ENCODE measurements at regions not wholly inside any gene's neighbourhood (a gene's known extent, or its start where the extent isn't known, plus 50 kb on each side); places are given as distances from the start of the nearest gene placed in this dataset.
A peak's percentile ranks its signal among the peaks of the same experiment; 100 is the strongest.

- DNase-seq (ENCODE audit: low read depth): peak; percentile 72
Observed at GRCh38 chr18:75607701-75608100, 180.2 kb upstream of the SMIM21 start.

DNA sequence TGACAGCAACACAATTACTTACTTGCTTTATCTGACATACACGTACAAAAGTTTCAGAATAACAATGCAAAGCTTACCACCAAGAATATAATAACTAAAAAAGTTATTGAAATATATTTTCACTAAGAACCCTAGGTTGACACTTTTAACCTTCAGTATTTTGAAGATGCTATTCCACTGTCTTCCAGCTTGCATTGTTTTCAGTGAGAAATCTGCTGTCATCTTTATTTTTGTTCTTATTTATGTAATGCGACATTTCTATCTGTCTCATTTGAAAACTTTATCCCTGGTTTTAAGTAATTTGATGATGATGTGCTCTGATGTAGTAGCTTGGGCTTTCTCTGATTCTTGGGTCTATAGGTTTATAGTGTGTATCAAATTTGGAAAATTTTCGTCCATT, 165.0 kb upstream of the SMIM21 start:
- peak; percentile 7 for DNase-seq (ENCODE audit: low read depth)

DNA sequence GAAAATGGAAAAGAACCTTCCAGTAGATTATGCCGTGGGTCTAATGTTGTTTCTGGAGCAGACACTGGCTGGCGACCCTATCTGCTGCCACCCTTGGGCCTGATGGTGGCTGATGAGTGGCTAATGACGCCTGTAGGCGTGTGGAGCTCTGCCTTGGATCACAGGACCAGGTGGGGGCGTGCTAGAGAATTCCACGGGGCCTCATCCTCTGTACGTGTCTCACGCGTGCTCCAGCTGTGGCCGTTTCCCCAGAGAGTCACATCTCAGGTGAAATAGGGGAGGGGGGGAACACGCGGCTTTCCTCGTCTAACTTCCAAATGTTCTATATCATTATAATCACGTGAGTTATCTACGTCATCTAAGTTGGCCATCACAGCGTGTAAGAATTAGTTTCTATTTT, 160.9 kb upstream of the SMIM21 start:
- no peak for DNase-seq (ENCODE audit: low read depth)

- no peak for DNase-seq (ENCODE audit: low read depth)
Observed at GRCh38 chr18:75587131-75587530, 159.6 kb upstream of the SMIM21 start.

DNA sequence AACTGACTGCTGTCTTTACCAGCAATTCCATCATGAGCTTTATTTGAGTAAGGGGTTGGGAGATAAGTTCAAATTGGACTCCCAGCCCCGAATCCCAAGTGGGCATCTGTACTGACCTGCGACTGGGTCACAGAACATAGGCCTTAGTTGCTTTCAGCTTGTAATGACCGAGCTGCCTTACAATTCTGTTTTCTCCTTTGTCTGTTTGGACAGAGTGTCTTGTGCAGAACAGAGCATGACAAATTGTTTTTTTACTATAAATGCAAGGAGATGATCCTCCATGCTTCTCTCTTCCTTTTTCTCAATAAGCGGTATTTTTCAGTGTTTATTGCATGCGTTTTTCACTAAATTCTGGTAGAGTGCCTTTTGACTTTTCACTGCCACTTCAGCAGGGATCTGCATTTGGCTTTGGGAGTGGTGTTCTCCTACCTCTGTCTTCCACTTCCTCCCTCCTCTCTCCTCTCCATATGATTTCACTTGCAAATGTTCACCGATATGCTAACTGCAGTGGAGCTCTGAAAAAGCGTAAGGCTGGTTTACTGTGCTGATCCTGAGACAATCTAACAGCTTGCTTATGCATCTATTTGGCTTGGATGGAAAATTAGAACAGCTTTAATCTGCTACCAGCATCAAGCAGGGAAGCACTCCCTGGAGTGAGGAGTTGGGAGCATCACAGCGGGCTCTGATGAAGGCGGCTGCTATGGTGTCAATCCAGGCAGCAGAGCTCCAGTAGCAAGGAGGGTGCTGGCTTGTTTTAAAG, 158.8 kb upstream of the SMIM21 start:
- no peak for DNase-seq (ENCODE audit: low read depth)

GRCh38 chr18:75582940-75583339, 155.4 kb upstream of the SMIM21 start:
- no peak for DNase-seq (ENCODE audit: low read depth)

- DNase-seq (ENCODE audit: low read depth): peak; percentile 33
Observed at GRCh38 chr18:75582406-75582821, 154.9 kb upstream of the SMIM21 start.

DNA sequence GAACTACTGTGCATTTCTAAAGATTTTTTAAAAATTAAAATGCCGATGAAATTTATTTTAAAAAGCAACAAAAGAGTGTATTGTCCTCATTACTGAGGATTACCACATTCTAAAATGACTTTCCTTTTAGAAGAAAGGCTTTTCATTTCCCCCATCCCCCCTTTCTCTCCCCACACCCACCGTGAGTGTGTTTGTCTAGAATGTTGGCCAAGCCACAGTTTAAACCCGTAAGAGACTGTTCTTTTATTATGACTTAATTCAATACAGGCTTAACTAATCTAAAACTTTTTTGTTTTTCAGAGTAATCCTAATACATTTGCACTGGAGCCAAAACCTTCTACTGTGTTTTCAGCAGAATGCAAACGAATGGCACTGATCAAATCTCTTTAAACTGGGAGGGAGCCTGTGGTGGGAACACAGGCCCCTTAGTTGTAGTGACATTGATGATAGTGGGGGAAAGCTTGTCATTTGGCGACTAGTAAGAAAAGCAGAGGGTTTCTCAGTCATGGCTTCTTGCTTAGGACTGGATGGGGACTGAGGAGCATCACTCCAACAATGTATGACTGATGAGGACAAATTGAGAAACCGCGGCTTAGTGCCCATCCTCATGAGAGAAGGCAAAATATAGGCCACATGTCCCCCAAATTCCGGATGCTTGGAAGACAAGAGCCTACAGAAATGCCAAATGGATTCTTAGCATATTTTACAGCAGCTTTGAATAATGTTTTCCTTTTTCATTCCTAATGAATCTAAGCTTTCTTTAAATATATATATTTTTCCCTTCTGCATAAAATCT, 154.0 kb upstream of the SMIM21 start:
- peak; percentile 11 for DNase-seq (ENCODE audit: low read depth)

DNA sequence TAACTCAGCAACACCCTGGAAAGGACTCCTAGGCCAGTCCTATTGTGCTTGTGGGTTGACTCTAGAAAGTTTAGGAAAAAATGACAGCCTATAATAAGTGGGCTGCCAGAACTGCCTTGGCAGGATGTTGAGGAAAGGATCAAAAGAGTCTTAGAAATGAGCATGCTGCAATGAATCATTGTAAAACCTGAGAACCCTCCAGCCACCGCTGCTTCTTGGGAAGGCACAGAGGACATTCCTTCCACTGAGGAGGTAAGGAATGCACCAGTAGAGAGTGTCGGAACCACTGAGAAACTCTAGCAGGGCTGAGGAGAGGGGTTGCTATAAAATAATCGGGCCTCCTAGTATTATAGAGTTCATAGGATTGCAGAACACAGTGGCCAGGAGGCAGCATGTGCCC, 146.7 kb upstream of the SMIM21 start:
- DNase-seq (ENCODE audit: low read depth): peak; percentile 21

- no peak for DNase-seq (ENCODE audit: low read depth)
Observed at GRCh38 chr18:75563150-75563549, 135.6 kb upstream of the SMIM21 start.

GRCh38 chr18:75562216-75562615, 134.7 kb upstream of the SMIM21 start:
- no peak for DNase-seq (ENCODE audit: low read depth)

GRCh38 chr18:75558790-75559189, 131.3 kb upstream of the SMIM21 start:
- DNase-seq (ENCODE audit: low read depth): no peak

DNA sequence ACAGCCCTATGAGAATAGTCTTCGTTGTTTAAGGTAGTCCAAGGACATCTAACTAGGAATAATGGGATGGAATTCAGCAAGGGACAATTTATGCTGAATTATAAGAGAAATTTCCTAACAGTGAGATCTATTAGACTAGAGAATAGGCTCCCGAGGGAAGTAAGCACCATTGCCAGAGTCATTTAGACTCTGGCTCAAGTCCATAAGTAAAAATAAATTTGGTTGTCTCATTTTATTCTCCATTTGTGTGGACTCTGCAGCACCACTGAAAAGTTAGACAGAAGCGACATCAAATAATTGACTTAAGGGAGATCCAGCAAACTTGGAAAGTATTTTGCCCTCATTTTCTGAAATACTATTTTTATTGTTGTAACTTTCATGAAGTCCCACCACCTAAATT, 129.3 kb upstream of the SMIM21 start:
- DNase-seq (ENCODE audit: low read depth): no peak

GRCh38 chr18:75554644-75555185, 127.2 kb upstream of the SMIM21 start:
- DNase-seq (ENCODE audit: low read depth): no peak

DNA sequence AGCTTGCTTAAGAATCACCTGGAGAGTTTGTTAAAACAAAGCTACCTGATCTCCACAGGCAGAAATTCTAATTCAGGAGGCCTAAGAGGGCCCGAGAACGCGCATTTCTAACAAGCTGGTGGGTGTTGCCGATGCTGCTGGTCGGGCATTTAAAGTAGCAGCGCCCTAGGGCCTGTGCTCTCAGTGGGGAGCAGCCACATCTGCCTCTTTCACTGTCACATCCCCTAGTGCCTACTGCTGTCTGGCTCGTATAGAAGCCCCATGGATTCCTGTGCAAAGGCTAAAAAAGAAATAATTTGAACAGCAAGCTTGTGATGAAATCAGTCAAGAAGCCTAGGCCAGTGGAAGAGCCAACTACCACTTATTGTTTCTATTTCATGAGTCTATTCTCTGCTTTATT, 126.7 kb upstream of the SMIM21 start:
- no peak for DNase-seq (ENCODE audit: low read depth)

DNA sequence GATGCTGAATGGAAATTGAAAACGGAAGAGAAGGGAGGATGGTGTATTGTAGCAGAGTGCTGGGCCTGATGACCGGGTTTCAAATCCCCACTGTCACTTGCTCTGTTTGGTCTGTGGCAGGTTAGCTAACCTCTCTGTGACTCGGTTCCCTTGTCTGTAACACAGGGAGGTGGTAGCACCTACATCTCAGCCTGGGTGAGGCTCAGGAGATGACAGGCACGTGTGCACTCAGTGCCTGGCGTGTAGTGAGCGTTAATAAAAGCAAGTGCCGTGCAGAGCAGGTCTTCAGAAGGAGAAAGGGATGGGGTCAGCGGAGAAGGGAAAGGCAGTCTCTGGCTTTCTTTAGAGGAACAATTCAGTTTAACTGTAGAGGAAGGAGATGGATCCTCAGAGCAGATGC, 125.5 kb upstream of the SMIM21 start:
- no peak for DNase-seq (ENCODE audit: low read depth)

DNA sequence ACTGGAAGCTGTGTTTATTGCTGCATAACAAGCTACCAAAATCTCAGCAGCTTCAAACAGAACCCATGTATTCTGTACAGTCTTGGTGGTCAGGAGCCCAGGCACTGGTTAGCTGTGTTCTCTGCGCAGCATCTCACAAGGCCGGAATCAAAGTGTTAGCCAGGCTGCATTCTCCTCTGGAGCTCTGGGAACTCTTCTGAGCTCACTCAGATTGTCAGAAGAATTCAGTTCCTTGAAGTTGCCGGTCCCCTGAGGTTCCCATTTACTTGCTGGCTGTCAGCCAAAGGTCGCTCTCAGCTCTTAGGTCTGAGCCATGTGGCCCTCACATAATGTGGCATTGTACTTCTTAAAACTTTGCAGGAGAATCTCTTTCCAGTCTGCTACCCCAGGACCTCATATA, 123.6 kb upstream of the SMIM21 start:
- no peak for DNase-seq (ENCODE audit: low read depth)

- peak; percentile 24 for DNase-seq (ENCODE audit: low read depth)
Observed at GRCh38 chr18:75548353-75548905, 120.9 kb upstream of the SMIM21 start.

GRCh38 chr18:75546964-75547363, 119.5 kb upstream of the SMIM21 start:
- DNase-seq (ENCODE audit: low read depth): no peak

- peak; percentile 13 for DNase-seq (ENCODE audit: low read depth)
Observed at GRCh38 chr18:75545189-75545588, 117.7 kb upstream of the SMIM21 start.

- DNase-seq (ENCODE audit: low read depth): peak; percentile 88
Observed at GRCh38 chr18:75544496-75544895, 117.0 kb upstream of the SMIM21 start.

DNA sequence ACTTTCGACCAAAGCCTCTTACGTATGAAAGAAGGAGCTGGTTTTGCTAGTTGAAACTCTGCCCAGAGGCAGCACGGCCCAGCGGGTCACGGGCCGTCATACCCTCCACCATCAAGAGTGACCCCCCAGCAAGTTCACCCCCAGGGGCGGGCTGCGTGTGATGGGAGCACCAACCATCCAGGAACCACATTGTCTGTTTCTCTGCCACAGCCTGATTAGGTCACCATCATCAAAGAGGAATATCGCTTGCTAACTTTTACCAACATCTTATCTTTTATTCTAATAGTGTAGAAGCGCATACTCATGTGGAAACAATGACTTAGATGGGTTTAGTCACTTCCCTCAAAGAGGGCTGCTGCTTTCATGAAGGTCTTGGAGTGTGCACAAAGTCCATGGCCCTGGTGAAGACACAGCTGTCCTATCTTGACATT, 116.6 kb upstream of the SMIM21 start:
- peak; percentile 94 for DNase-seq (ENCODE audit: low read depth)

DNA sequence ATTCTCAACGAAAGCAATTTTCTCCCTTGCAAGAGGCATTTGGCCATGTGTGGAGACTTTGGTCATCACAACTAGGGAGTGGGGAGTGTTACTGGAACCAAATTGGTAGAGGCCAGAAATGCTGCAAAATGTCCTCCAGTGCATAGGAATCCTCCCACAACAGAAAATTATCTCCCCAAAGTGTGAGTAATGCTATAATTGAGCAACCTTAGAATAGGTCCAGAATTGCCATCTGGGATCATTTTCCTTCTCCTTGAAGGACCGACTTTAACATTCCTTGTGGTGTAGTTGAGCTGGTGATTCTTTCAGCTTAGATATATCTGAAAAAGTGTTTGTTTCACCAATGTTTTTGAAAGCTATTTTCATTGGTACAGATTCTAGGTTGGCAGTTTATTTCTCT, 111.2 kb upstream of the SMIM21 start:
- DNase-seq (ENCODE audit: low read depth): peak; percentile 89
